Spleen (tissue), 11 donors: ENCODE measurements at regions not wholly inside any gene's neighbourhood (a gene's known extent, or its start where the extent isn't known, plus 50 kb on each side); places are given as distances from the start of the nearest gene placed in this dataset.
A peak's percentile ranks its signal among the peaks of the same experiment; 100 is the strongest.

ENCODE experiments used
- DNase-seq: peaks from one replicate; pipeline ENCODE4 v3.0.0-alpha.2; 2020
- H3K27ac ChIP-seq, 8 donors: fragments of 200-600 bp; sonication (generic) in 7 of 8; 1 replicate in 4 of 8; 2 replicates in 4 of 8; pipeline versions ENCODE4 v1.5.0 to v1.8.0; 2016 to 2021; ENCODE audit warnings: inconsistent platforms in 4 of 8, mild to moderate bottlenecking in 4 of 8, moderate library complexity in 1 of 8
- H3K27me3 ChIP-seq, 7 donors: fragments of 200-600 bp; sonication (generic) in 6 of 7; replicated peaks in 1 of 7; 1 replicate in 4 of 7; 2 replicates in 3 of 7; pipeline versions ENCODE4 v1.5.0 to v1.8.0; 2016 to 2021; ENCODE audit warnings: inconsistent platforms in 3 of 7, mild to moderate bottlenecking in 1 of 7
- H3K36me3 ChIP-seq, 6 donors: fragments of 200-600 bp; sonication (generic) in 5 of 6; 1 replicate in 4 of 6; 2 replicates in 2 of 6; pipeline versions ENCODE4 v1.5.0 to v1.8.0; 2016 to 2021; ENCODE audit warnings: inconsistent platforms in 2 of 6
- H3K4me1 ChIP-seq, 6 donors: fragments of 200-600 bp; sonication (generic) in 5 of 6; 1 replicate in 3 of 6; 2 replicates in 3 of 6; pipeline versions ENCODE4 v1.5.0 to v1.8.0; 2016 to 2021; ENCODE audit warnings: inconsistent platforms in 3 of 6
- H3K4me3 ChIP-seq, 8 donors: fragments of 200-600 bp; sonication (generic) in 7 of 8; 1 replicate in 4 of 8; 2 replicates in 4 of 8; pipeline versions ENCODE4 v1.5.0 to v1.8.0; 2016 to 2021; ENCODE audit warnings: inconsistent platforms in 4 of 8, mild to moderate bottlenecking in 4 of 8, moderate library complexity in 2 of 8
- H3K9me3 ChIP-seq, 8 donors: fragments of 200-600 bp; sonication (generic) in 7 of 8; 1 replicate in 4 of 8; 2 replicates in 4 of 8; pipeline versions ENCODE4 v1.5.0 to v1.8.0; 2016 to 2021; ENCODE audit warnings: inconsistent platforms in 4 of 8
- POLR2A ChIP-seq, 3 donors: fragments of 450-650 bp; IDR thresholded peaks; one replicate each; pipeline ENCODE4 v1.5.1; 2017; ENCODE audit warnings: antibody characterized with exemption in 3 of 3, mild to moderate bottlenecking in 1 of 3
- POLR2AphosphoS5 ChIP-seq, 3 donors: sonication (generic); formaldehyde crosslinking; IDR thresholded peaks; one replicate each; pipeline ENCODE4 v1.5.1; 2017; ENCODE audit warnings: antibody characterized with exemption in 3 of 3
- WGBS, 5 donors: extraction: QIAGEN DNeasy Blood & Tissue Kit in 3 of 5; methylation state at CpG; one replicate each; pipeline versions ENCODE4 v1.1.5 to v1.1.7; 2013 to 2018; 5-methylcytosine and 5-hydroxymethylcytosine counted together
- intact Hi-C: fragments of 100-400 bp; cut with DNase I; formaldehyde crosslinking; loops from one replicate; pipeline ENCODE4 v1.15.0; 2023; ENCODE audit warnings: low total_unique reads
- TF ChIP-seq, protein P1 (sequence below), 11 experiments: fragments of 200-600 bp in 7 of 11; fragments of 450-650 bp in 4 of 11; sonication (generic) in 4 of 11; IDR thresholded peaks in 8 of 11; conservative IDR thresholded peaks in 3 of 11; 1 replicate in 7 of 11; 2 replicates in 4 of 11; pipeline versions ENCODE4 v1.4.0 to v1.8.0; 2016 to 2021; ENCODE audit warnings: antibody characterized with exemption in 11 of 11, inconsistent platforms in 4 of 11, mild to moderate bottlenecking in 1 of 11
- donor health status: healthy with polysubstance abuse.
- donor health status: DM: no; HTN: no; CAD: no; lungs with moderate emphysema.
- donor health status: DM: no; HTN: no; CAD: no.
- donor health status: Bipolar disorder and iron deficiency.
- donor health status: healthy.
- donor health status: DM: no; HTN: no; CAD: no.
- donor health status: DM: yes; HTN: yes; CAD: no.

DNA sequence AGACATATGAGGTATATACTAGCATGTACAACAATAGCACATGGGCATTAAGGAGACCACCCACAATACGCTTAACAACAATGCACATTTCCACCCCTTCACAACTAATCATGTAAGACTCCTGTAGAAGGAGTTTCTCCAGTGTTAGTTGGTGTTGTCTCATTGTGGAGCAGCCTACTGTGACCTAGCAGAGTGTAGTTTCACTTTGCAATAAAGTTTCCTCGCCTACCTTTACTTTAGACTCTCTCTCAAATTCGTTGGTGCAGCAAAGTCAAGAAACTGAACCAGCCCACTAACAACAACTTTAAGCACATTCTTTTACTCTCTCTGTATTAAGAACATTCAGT is 863.6 kb downstream of the FAM181B start:
- H3K36me3 ChIP-seq: no peaks in the 10 kb centered on the region
- TF ChIP-seq POLR2AphosphoS5 (IDR thresholded peaks at IDR 0.05) (no peak), POLR2A (IDR thresholded peaks at IDR 0.05) (no peak)
- TF ChIP-seq, protein P1, sequence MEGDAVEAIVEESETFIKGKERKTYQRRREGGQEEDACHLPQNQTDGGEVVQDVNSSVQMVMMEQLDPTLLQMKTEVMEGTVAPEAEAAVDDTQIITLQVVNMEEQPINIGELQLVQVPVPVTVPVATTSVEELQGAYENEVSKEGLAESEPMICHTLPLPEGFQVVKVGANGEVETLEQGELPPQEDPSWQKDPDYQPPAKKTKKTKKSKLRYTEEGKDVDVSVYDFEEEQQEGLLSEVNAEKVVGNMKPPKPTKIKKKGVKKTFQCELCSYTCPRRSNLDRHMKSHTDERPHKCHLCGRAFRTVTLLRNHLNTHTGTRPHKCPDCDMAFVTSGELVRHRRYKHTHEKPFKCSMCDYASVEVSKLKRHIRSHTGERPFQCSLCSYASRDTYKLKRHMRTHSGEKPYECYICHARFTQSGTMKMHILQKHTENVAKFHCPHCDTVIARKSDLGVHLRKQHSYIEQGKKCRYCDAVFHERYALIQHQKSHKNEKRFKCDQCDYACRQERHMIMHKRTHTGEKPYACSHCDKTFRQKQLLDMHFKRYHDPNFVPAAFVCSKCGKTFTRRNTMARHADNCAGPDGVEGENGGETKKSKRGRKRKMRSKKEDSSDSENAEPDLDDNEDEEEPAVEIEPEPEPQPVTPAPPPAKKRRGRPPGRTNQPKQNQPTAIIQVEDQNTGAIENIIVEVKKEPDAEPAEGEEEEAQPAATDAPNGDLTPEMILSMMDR (IDR thresholded peaks at IDR 0.05 in 8 of 11, conservative IDR thresholded peaks at IDR 0.05 in 3 of 11): no peak
- H3K4me1 ChIP-seq: peaks cover 6 to 43% (median 20%) of the 10 kb centered on the region in 6 donors
- H3K9me3 ChIP-seq: peaks cover 0 to 4% (median 0%) of the 10 kb centered on the region in 8 donors
- no peak for DNase-seq
- peak overlapping the region in 3 of 8 donors; percentile 8 to 57 (median 25) for H3K4me3 ChIP-seq
- H3K27me3 ChIP-seq: no peaks in the 10 kb centered on the region
- intact Hi-C loops: no loop called here
- WGBS, 5 donors: 13 to 25% (median 19%) methylated on average over 3 of the region's 3 CpGs
- peak overlapping the region; percentile 30 to 83 (median 70) for H3K27ac ChIP-seq

DNA sequence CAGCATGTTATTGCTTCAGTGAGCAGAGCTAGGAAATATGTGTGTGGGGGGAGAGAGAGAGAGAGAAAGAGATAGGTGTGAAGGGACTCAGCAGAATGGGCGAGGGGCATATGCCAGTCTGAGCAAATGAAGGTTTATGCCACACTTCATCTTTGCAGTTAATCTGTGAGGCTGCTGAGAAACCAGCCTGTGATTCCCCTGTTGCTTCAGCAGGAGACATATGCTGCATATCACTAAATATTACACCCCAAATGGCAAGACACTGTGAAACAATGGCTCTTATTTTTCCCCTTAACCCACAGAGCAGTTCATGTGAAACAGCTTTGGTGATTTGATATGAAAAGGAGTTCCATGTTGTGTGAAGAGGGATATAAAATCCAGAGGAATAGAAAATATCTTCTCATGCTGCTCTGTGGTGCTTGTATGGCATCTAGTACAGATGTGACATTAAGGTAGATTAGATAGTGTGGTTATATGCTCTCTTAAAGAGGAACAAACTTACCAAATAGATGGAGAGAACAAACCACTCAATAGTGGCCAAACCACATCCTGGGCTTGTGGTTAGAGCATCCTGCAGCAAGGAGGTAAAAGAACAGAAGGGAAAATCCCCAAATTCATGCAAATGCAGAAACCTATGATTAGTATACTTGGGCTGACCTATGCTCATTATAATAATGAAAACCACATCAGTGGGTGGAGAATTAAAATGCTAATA is 864.2 kb downstream of the FAM181B start:
- Histone ChIP-seq H3K9me3 (peaks cover 0 to 4% (median 0%) of the 10 kb centered on the region in 8 donors), H3K27ac (peak overlapping the region in 7 of 8 donors; percentile 6 to 84 (median 72)), H3K4me3 (peak overlapping the region in 3 of 8 donors; percentile 8 to 57 (median 25)), H3K27me3 (no peaks in the 10 kb centered on the region), H3K36me3 (no peaks in the 10 kb centered on the region), H3K4me1 (peaks cover 6 to 38% (median 20%) of the 10 kb centered on the region in 6 donors)
- 42 to 67% (median 62%) methylated on average over 1 of the region's 1 CpG for WGBS, 5 donors
- TF ChIP-seq, protein P1 (IDR thresholded peaks at IDR 0.05 in 8 of 11, conservative IDR thresholded peaks at IDR 0.05 in 3 of 11): no peak
- TF ChIP-seq POLR2AphosphoS5 (IDR thresholded peaks at IDR 0.05) (no peak), POLR2A (IDR thresholded peaks at IDR 0.05) (no peak)
- peak; percentile 76 for DNase-seq
- intact Hi-C loops: no loop called here

DNA sequence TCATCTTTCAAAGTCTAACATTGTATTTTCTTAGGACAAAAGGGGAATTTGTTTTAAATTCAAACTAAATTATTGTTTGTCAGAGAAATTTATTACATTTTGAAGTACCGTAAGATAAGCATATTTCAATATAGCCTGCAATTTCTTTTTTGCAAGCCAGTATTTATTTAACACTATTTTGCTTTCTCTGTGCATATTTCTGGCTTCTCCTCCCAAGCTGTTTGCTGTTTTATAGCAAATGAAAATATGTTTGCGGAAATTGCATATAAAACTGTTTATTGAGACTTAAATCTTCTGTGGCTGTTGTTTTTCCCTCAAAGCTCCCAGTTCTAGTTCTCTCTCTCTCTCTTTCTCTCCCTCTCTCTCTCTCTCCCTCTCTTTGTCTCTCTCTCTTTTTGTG is 866.8 kb downstream of the FAM181B start:
- WGBS, 5 donors: 59 to 96% (median 63%) methylated on average over 2 of the region's 2 CpGs
- Histone ChIP-seq H3K27ac (no peak overlapping the region), H3K4me3 (no peak overlapping the region), H3K9me3 (peaks cover 0 to 4% (median 0%) of the 10 kb centered on the region in 8 donors), H3K36me3 (no peaks in the 10 kb centered on the region), H3K4me1 (peaks cover 6 to 31% (median 20%) of the 10 kb centered on the region in 6 donors), H3K27me3 (no peaks in the 10 kb centered on the region)
- intact Hi-C loops: no loop called here
- DNase-seq: no peak
- TF ChIP-seq POLR2A (IDR thresholded peaks at IDR 0.05): no peak
- no peak for TF ChIP-seq POLR2AphosphoS5 (IDR thresholded peaks at IDR 0.05)
- TF ChIP-seq, protein P1 (IDR thresholded peaks at IDR 0.05 in 8 of 11, conservative IDR thresholded peaks at IDR 0.05 in 3 of 11): no peak

DNA sequence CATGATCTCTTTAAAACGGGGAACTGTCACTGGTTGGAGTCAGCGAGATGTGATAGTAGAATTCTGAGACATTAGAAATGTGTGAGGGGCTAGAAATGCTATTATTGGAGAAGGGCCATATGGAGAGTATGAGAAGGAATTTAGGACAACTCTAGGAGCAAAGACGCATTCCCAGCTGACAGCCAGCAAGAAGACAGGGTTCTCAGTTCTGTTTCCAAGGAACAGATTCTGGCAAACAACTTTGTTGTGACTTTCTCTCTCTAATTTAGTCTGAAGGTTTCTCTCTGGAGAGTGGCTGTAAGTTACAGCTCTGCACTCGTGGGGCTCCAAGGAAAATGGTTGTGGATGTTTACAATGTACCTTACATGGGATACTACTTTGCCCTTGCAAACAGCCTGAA is 876.3 kb downstream of the FAM181B start:
- no peak for DNase-seq
- WGBS, 5 donors: 66 to 82% (median 73%) methylated on average over 4 of the region's 4 CpGs
- intact Hi-C loops: no loop called here

More for the DNA sequence above, 876.3 kb downstream of the FAM181B start:
- Histone ChIP-seq H3K9me3 (no peaks in the 10 kb centered on the region), H3K27ac (no peak overlapping the region), H3K4me1 (no peaks in the 10 kb centered on the region), H3K4me3 (no peak overlapping the region), H3K27me3 (no peaks in the 10 kb centered on the region), H3K36me3 (no peaks in the 10 kb centered on the region)
- TF ChIP-seq POLR2AphosphoS5 (IDR thresholded peaks at IDR 0.05) (no peak), POLR2A (IDR thresholded peaks at IDR 0.05) (no peak)
- TF ChIP-seq, protein P1 (IDR thresholded peaks at IDR 0.05 in 8 of 11, conservative IDR thresholded peaks at IDR 0.05 in 3 of 11): no peak
